ENCODE measurements at regions not wholly inside any gene's neighbourhood (a gene's known extent, or its start where the extent isn't known, plus 50 kb on each side); places are given as distances from the start of the nearest gene placed in this dataset.
"Not testable (repeated sequence)": the region's sequence is repeated elsewhere in the genome, so short reads cannot be mapped to it uniquely, and the experiment has no call there.

- DNase-seq (ENCODE audit: low read depth in 4 of 4, low spot score in 3 of 4) = no peak
These were observed 188.0 kb upstream of the SLC16A7 start for GRCh38 chr12:59407799-59408198.

- DNase-seq (ENCODE audit: low read depth in 4 of 4, low spot score in 3 of 4) = no peak
These were observed 189.8 kb upstream of the SLC16A7 start for GRCh38 chr12:59405992-59406391.

GRCh38 chr12:59404109-59404650 lies 191.6 kb upstream of the SLC16A7 start:
- no peak for DNase-seq (ENCODE audit: low read depth in 4 of 4, low spot score in 3 of 4)

- DNase-seq (ENCODE audit: low read depth in 4 of 4, low spot score in 3 of 4) = peak; percentile 18 to 37 (median 25)
These were observed 192.4 kb upstream of the SLC16A7 start for GRCh38 chr12:59403259-59403932.

- DNase-seq (ENCODE audit: low read depth in 4 of 4, low spot score in 3 of 4) = no peak
These were observed 194.0 kb upstream of the SLC16A7 start for GRCh38 chr12:59401862-59402261.

GRCh38 chr12:59398164-59398563 lies 197.7 kb upstream of the SLC16A7 start:
- no peak for DNase-seq (ENCODE audit: low read depth in 4 of 4, low spot score in 3 of 4)

GRCh38 chr12:59396919-59397318 lies 198.9 kb upstream of the SLC16A7 start:
- DNase-seq (ENCODE audit: low read depth in 4 of 4, low spot score in 3 of 4) = no peak

GRCh38 chr12:59396519-59396918 lies 199.3 kb upstream of the SLC16A7 start:
- DNase-seq (ENCODE audit: low read depth in 4 of 4, low spot score in 3 of 4) = no peak

- DNase-seq (ENCODE audit: low read depth in 4 of 4, low spot score in 3 of 4) = not testable (repeated sequence)
These were observed 200.5 kb upstream of the SLC16A7 start for GRCh38 chr12:59395310-59395709.

GRCh38 chr12:59393506-59393905 lies 202.3 kb upstream of the SLC16A7 start:
- no peak for DNase-seq (ENCODE audit: low read depth in 4 of 4, low spot score in 3 of 4)

GRCh38 chr12:59389968-59390576 lies 205.8 kb upstream of the SLC16A7 start:
- DNase-seq (ENCODE audit: low read depth in 4 of 4, low spot score in 3 of 4) = no peak

- DNase-seq (ENCODE audit: low read depth in 4 of 4, low spot score in 3 of 4) = no peak
These were observed 207.1 kb upstream of the SLC16A7 start for GRCh38 chr12:59388694-59389093.

GRCh38 chr12:59388176-59388575 lies 207.7 kb upstream of the SLC16A7 start:
- no peak for DNase-seq (ENCODE audit: low read depth in 4 of 4, low spot score in 3 of 4)

- DNase-seq (ENCODE audit: low read depth in 4 of 4, low spot score in 3 of 4) = no peak
These were observed 209.6 kb upstream of the SLC16A7 start for GRCh38 chr12:59386236-59386635.

GRCh38 chr12:59383079-59383822 lies 212.6 kb upstream of the SLC16A7 start:
- no peak for DNase-seq (ENCODE audit: low read depth in 4 of 4, low spot score in 3 of 4)

- no peak for DNase-seq (ENCODE audit: low read depth in 4 of 4, low spot score in 3 of 4)
These were observed 213.3 kb upstream of the SLC16A7 start for GRCh38 chr12:59382282-59383078.

GRCh38 chr12:59381106-59381505 lies 214.7 kb upstream of the SLC16A7 start:
- no peak for DNase-seq (ENCODE audit: low read depth in 4 of 4, low spot score in 3 of 4)

GRCh38 chr12:59375633-59376032 lies 220.2 kb upstream of the SLC16A7 start:
- no peak for DNase-seq (ENCODE audit: low read depth in 4 of 4, low spot score in 3 of 4)

- DNase-seq (ENCODE audit: low read depth in 4 of 4, low spot score in 3 of 4) = no peak
These were observed 221.0 kb upstream of the SLC16A7 start for GRCh38 chr12:59374783-59375182.

- no peak for DNase-seq (ENCODE audit: low read depth in 4 of 4, low spot score in 3 of 4)
These were observed 222.9 kb upstream of the SLC16A7 start for GRCh38 chr12:59372956-59373355.

- no peak for DNase-seq (ENCODE audit: low read depth in 4 of 4, low spot score in 3 of 4)
These were observed 224.9 kb upstream of the SLC16A7 start for GRCh38 chr12:59370933-59371332.

All from left renal pelvis (tissue), 4 donors.